GM18505 (cell line): ENCODE measurements at regions not wholly inside any gene's neighbourhood (a gene's known extent, or its start where the extent isn't known, plus 50 kb on each side); places are given as distances from the start of the nearest gene placed in this dataset.
"Not testable (repeated sequence)": the region's sequence is repeated elsewhere in the genome, so short reads cannot be mapped to it uniquely, and the experiment has no call there.

Experiments
- ATAC-seq: cut with Tn5 transposase; IDR thresholded peaks from one replicate; pipeline ENCODE4 v1.9.1; 2021; ENCODE audit not compliant: unreplicated experiment
- POLR2A ChIP-seq: IDR thresholded peaks from 4 replicates; pipeline ENCODE4 v1.6.1; 2011; ENCODE audit warnings: borderline replicate concordance; ENCODE audit not compliant: insufficient read depth, insufficient read length; ENCODE audit errors: extremely low read depth

DNA sequence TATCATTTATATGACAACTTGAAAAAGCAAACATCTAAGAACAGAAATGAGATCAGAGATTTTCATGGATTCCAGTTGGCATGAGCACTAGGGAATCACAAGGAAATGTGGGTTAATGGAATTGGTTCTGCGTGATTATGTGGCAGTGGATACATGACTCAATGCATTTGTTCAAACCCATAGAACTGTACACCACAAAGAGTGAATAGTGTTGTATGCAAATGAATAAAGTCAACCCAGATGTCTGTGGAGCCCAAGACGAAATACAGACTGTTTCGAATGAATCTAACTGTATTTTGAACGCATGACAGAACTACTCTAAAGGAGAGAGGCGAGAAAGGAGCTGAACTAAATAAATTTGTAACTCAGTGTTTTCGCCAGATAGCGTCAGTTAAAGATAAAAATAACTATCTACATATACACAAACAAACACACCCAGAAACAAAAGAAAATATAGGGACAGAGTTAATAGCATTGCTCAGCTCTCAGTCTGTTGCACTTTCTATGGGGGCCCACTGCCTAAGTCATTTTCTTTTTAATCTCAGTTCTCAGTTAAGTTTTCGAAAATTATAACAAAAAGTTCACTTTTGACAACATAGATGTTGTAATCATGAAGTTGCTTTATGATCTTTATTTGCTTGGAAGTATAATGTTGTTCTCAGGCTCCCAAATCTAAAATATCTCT lies 636.7 kb upstream of the SEMA3D start:
- ATAC-seq = no peak
- no peak for TF ChIP-seq POLR2A

GRCh38 chr7:85821926-85822325 lies 635.1 kb upstream of the SEMA3D start:
- ATAC-seq = no peak
- TF ChIP-seq POLR2A = no peak

GRCh38 chr7:85820702-85821443 lies 634.0 kb upstream of the SEMA3D start:
- no peak for TF ChIP-seq POLR2A
- ATAC-seq = no peak

DNA sequence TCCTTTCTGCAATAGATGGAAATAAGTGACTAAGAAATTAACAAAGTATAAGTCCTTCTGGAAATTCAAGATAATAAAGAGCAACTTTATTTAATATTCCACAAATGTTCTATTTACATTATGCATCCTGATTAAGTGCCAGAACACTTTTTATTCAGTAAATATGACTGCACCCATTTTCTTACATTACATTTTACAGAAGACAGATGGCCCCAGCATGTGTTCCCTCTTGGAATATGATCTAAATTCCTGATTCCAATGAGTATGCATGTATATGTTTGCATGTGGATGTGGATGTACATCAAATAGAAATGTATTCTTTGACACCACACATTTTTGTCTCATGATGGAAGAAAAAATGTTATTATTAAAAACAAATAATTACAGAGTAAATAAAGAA lies 628.7 kb upstream of the SEMA3D start:
- ATAC-seq = no peak
- TF ChIP-seq POLR2A = no peak

GRCh38 chr7:85806321-85806720 lies 619.5 kb upstream of the SEMA3D start:
- no peak for TF ChIP-seq POLR2A
- no peak for ATAC-seq

GRCh38 chr7:85805656-85806055 lies 618.8 kb upstream of the SEMA3D start:
- no peak for TF ChIP-seq POLR2A
- no peak for ATAC-seq

DNA sequence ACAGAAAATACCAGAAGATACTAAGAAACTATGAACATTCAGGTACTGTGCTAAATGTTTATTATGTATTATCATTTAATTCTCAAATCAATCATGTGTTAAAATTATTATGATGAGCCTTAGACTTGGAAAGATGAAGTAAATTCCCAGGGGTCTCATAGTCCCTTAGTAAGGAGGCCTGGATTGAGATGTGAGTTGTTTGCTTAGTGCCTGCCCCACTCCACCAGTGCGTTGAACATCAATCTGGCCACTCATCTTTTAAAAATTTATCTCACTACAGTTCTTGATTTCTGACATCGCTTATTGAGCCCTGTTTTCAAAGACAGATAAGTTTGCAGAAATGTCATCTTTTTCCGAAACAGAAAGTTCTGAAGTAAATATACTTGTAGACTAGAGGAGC lies 618.4 kb upstream of the SEMA3D start:
- TF ChIP-seq POLR2A = no peak

DNA sequence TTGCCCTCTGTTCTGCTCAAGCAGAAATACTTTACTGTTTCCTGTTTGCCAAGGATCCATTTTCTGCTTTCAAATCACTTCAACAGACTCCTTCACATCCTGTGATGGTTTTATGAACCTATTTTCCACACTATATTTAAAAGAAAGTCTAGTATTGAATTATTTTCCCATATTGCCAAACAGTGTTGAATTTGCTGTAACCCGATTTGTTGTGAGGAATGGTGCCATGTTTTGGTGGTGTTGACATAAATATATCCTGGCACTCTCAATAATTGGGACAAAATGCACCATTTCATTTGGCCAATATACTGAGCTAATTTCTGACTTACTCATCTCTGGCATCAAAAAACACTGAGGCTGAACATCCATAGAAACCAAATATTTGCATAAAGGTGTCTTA lies 615.4 kb upstream of the SEMA3D start:
- no peak for TF ChIP-seq POLR2A
- ATAC-seq = no peak

More for the DNA sequence above, 618.4 kb upstream of the SEMA3D start:
- ATAC-seq = no peak

GRCh38 chr7:85796956-85797355 lies 610.1 kb upstream of the SEMA3D start:
- no peak for ATAC-seq
- TF ChIP-seq POLR2A = no peak

- not testable (repeated sequence) for ATAC-seq
Observed at GRCh38 chr7:85791098-85791497, 604.2 kb upstream of the SEMA3D start.

GRCh38 chr7:85781606-85782005 lies 594.8 kb upstream of the SEMA3D start:
- TF ChIP-seq POLR2A = no peak
- ATAC-seq = no peak

DNA sequence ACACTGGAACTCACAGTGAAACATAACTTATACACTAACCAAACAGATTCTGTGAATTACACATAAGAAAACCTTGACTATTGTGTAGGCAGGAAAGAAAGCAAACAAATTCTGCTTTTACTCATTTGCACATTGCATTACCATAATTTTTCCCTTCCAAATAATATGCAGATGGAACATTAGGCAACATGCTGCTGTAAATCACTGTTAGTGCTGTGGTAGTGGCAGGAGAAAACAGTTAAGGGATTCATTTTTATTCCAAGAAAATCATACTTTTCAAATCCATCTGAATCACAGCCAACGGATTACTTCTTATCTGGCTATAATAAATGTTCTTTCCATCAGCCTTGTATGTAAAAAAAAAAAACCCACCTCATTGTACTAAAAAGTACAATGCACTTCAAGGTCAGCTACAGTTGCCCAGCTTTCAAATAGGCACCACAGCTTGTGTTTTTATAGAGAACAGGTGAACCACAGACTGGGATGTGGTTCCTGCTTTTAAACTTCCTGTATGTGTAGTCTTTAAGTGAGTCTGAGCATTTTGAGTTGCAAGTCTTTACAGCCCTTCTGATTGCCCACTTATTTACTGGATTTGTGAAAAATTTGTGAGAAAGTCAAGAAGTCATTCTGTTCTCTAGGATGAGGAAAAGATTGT lies 590.0 kb upstream of the SEMA3D start:
- no peak for TF ChIP-seq POLR2A
- no peak for ATAC-seq

DNA sequence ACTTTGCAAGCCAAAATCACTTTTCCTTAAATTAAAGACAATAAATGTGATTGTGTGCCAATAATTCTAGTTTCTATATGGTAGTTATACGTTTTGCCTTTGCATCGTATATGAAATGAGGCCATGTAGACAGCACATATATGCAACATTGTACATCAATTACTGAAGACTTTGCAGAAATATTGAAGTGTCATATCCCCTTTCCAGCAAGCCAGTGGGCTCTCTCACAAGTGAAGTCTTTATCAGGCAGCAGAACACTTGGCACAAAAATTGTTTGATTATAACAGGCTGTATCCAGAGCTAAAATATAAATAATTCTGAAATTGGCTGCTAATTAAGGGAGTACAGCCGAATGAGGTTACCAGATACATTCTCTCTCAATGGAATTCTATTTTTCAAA lies 588.6 kb upstream of the SEMA3D start:
- ATAC-seq = no peak
- no peak for TF ChIP-seq POLR2A

DNA sequence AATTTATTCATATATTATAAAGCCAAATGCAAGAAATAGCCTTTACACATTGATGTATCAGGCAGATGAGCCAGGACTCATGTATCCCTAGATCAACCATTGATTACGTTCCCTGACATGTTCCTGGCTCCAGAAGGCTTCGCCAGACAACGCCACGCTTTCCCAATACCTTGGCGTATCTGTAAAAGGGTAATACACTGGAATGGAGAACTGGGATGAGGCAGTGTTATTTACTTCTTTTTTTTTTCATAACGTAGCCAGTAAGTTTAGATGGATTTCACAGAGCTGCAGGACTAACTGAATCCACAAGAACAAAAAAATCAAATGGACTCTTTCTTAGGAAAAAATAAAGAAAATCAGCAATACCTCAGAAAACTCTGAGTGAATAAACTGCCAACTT lies 588.1 kb upstream of the SEMA3D start:
- ATAC-seq = no peak
- no peak for TF ChIP-seq POLR2A

DNA sequence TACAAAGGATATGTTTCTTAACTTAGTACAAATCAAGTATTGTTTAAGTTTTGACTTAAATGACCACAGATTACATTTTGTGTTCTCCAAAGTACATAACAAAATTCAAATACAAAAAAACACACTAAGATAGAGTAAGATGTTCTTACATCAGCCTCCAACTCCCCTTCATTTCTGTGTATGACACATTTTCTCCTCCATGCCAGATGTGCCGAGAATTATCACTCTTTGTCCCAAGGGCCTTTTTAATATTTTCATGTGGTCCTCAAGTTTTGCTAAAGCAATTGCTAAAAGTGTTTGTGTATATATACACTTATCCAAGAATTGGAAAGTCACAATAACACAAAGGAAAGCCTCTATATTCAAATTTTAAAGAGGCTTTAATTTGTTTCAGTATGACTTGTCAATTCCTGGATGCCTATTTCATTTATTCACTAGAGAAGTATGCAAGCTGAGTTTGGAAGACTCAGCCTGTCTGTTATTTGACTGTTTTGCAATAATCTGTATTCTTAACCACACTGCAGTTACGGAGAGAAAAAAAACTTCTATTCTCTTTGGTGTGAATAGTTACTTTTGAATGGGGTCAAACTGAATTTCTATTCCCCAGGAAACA lies 586.4 kb upstream of the SEMA3D start:
- ATAC-seq = no peak
- no peak for TF ChIP-seq POLR2A

GRCh38 chr7:85771516-85771915 lies 584.7 kb upstream of the SEMA3D start:
- TF ChIP-seq POLR2A = no peak
- ATAC-seq = no peak
